Ovary (tissue), 3 donors: ENCODE measurements at regions not wholly inside any gene's neighbourhood (a gene's known extent, or its start where the extent isn't known, plus 50 kb on each side); places are given as distances from the start of the nearest gene placed in this dataset.

ENCODE experiments used
- CTCF ChIP-seq, 3 donors: fragments of 450-650 bp in 2 of 3; fragments of 200-600 bp in 1 of 3; IDR thresholded peaks; one replicate each; pipeline versions ENCODE4 v1.5.1 to v1.8.0; 2016 to 2022; ENCODE audit warnings: antibody characterized with exemption in 3 of 3, mild to moderate bottlenecking in 1 of 3
- POLR2A ChIP-seq: fragments of 450-650 bp; IDR thresholded peaks from one replicate; pipeline ENCODE4 v1.6.1; 2017; ENCODE audit warnings: antibody characterized with exemption, mild to moderate bottlenecking, moderate library complexity
- donor health status: DM: no; HTN: no; CAD: no.

DNA sequence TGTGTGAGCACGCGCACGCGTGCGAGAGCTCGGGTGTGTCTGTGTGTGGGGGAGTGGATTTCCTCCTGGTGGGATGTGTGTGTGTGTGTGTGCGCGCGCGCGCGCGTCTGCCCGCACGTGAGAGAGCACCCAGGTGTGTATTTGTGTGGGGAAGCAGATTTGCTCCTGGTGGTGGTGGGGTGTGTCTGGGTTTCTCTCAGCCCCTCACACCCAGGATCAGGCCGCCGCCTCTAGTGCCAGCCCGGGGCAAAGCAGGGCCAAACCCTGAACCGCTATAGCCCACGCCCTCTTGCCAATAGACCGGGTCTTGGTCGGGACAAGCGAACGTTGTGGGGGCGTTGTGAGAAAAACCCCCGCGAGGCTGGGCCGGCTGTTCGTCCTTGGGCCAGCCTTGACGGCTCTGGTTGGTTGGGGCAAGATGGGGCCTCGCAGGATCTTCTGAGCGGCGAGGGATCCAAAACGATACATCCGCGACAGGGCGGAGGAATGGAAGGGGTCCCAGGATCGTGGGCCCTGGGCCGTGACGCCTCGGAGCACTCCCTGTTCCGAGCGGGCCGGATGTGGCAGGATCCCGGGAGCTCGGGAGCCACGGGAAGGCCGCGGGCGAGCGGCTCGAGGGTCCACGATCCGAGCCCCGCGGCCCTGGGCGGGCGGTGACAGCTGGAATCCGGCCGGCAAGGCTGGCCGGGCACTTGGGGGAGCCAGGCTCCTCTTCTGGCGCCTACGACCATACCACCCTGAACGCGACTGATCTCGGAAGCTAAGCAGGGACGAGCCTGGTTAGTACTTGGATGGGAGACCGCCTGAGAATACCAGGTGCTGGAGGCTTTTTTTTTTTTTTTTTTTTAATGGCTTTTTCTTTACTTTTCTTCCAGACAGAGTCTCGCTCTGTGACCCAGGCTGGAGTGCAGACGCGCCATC lies 68.2 kb downstream of the RNF187 start:
- TF ChIP-seq POLR2A, result no peak
- TF ChIP-seq CTCF (IDR thresholded peaks at IDR 0.05), result no peak
